GM12878 (cell line): ENCODE measurements at regions not wholly inside any gene's neighbourhood (a gene's known extent, or its start where the extent isn't known, plus 50 kb on each side); places are given as distances from the start of the nearest gene placed in this dataset.

Experiments used
- CUX1 ChIP-seq: IDR thresholded peaks from 2 replicates; pipeline ENCODE4 v1.6.1; 2012; ENCODE audit warnings: improper control_type of control experiment, low read depth, low read length; ENCODE audit not compliant: insufficient replicate concordance
- POLR2A ChIP-seq: IDR thresholded peaks from 2 replicates; pipeline ENCODE4 v1.6.1; 2011; ENCODE audit warnings: low read depth, mild to moderate bottlenecking, low read length
- ZNF592 ChIP-seq: fragments of 450-650 bp; IDR thresholded peaks from 2 replicates; pipeline ENCODE4 v1.6.1; 2017; ENCODE audit warnings: mild to moderate bottlenecking, moderate library complexity

GRCh38 chr18:64799376-64799775 lies 650.5 kb upstream of the LINC00305 start:
- TF ChIP-seq ZNF592 (no peak), CUX1 (no peak), POLR2A (no peak)
